HEK293 (cell line): ENCODE measurements at regions not wholly inside any gene's neighbourhood (a gene's known extent, or its start where the extent isn't known, plus 50 kb on each side); places are given as distances from the start of the nearest gene placed in this dataset.

Experiments used
- CTCF ChIA-PET: fragments of 350-600 bp; formaldehyde crosslinking; extraction: SDS; loops from one replicate; lab custom pipeline; 2021; ENCODE audit warnings: antibody characterized with exemption; lab: Yijun Ruan, JAX
- POLR2A ChIA-PET: fragments of 300-600 bp; formaldehyde crosslinking; extraction: SDS; loops from one replicate; lab custom pipeline; 2020; ENCODE audit warnings: antibody characterized with exemption, inconsistent platforms; lab: Yijun Ruan, JAX
- H3K27ac ChIP-seq: fragments of 200-500 bp; sonication (Bioruptor generic); 2 replicates; pipeline ENCODE4 v1.5.1; 2014; ENCODE audit warnings: low read depth, low read length, control low read depth, inconsistent platforms; ENCODE audit errors: extremely low read depth
- H3K36me3 ChIP-seq, 2 experiments: fragments of 200-500 bp in 1 of 2; sonication (Bioruptor generic) in 1 of 2; 1 replicate in 1 of 2; 2 replicates in 1 of 2; pipeline ENCODE4 v1.5.1; 2014 to 2017; ENCODE audit warnings: inconsistent platforms in 2 of 2, low read length in 2 of 2; ENCODE audit not compliant: control insufficient read depth in 2 of 2, insufficient read depth in 1 of 2
- H3K4me1 ChIP-seq: fragments of 200-500 bp; sonication (Bioruptor generic); 2 replicates; pipeline ENCODE4 v1.5.1; 2014; ENCODE audit warnings: mild to moderate bottlenecking, low read length, inconsistent platforms; ENCODE audit not compliant: control insufficient read depth, insufficient read depth
- H3K4me3 ChIP-seq: 2 replicates; pipeline ENCODE4 v1.5.1; 2011; ENCODE audit warnings: low read depth, mild to moderate bottlenecking, control low read depth, low read length, moderate library complexity
- H3K9me3 ChIP-seq: fragments of 200-500 bp; sonication (Bioruptor generic); 2 replicates; pipeline ENCODE4 v1.5.1; 2014; ENCODE audit warnings: low read depth, low read length, inconsistent platforms; ENCODE audit not compliant: control insufficient read depth, insufficient read depth
- GFI1B ChIP-seq: fragments of 450-650 bp; formaldehyde crosslinking; IDR thresholded peaks from 2 replicates; pipeline ENCODE4 v1.5.1; 2016; ENCODE audit warnings: missing biosample characterization, missing genetic modification characterization
- GLI4 ChIP-seq: fragments of 450-650 bp; formaldehyde crosslinking; IDR thresholded peaks from 2 replicates; pipeline ENCODE4 v1.5.1; 2016; ENCODE audit warnings: missing biosample characterization, missing genetic modification characterization
- MEIS1 ChIP-seq: sonication (generic); formaldehyde crosslinking; IDR thresholded peaks from 2 replicates; pipeline ENCODE4 v1.8.1; 2022; ENCODE audit warnings: missing genetic modification reagents, mild to moderate bottlenecking, borderline replicate concordance
- SETDB1 ChIP-seq: IDR thresholded peaks from one replicate; pipeline ENCODE4 v1.6.1; 2017; ENCODE audit warnings: mild to moderate bottlenecking, low read length, moderate library complexity, mixed read lengths; ENCODE audit not compliant: insufficient read length
- ZBTB20 ChIP-seq: fragments of 450-650 bp; formaldehyde crosslinking; IDR thresholded peaks from 2 replicates; pipeline ENCODE4 v1.5.1; 2016; ENCODE audit warnings: missing biosample characterization, missing genetic modification characterization
- ZFP3 ChIP-seq: fragments of 450-650 bp; formaldehyde crosslinking; IDR thresholded peaks from 2 replicates; pipeline ENCODE4 v1.5.1; 2016; ENCODE audit warnings: low read depth, missing biosample characterization, missing genetic modification characterization
- ZFP41 ChIP-seq: fragments of 450-650 bp; formaldehyde crosslinking; IDR thresholded peaks from 2 replicates; pipeline ENCODE4 v1.5.1; 2016; ENCODE audit warnings: missing biosample characterization, missing genetic modification characterization, borderline replicate concordance
- ZNF10 ChIP-seq: fragments of 450-650 bp; formaldehyde crosslinking; IDR thresholded peaks from 2 replicates; pipeline ENCODE4 v1.5.1; 2017; ENCODE audit warnings: missing biosample characterization, missing genetic modification characterization
- ZNF18 ChIP-seq: fragments of 450-650 bp; formaldehyde crosslinking; IDR thresholded peaks from 2 replicates; pipeline ENCODE4 v1.5.1; 2016; ENCODE audit warnings: missing biosample characterization, missing genetic modification characterization
- ZNF223 ChIP-seq: fragments of 450-650 bp; formaldehyde crosslinking; IDR thresholded peaks from 2 replicates; pipeline ENCODE4 v1.5.1; 2016; ENCODE audit warnings: missing biosample characterization, missing genetic modification characterization
- ZNF335 ChIP-seq: fragments of 450-650 bp; formaldehyde crosslinking; conservative IDR thresholded peaks from 2 replicates; pipeline ENCODE4 v1.5.1; 2016; ENCODE audit warnings: missing biosample characterization, missing genetic modification characterization
- ZNF404 ChIP-seq: fragments of 450-650 bp; formaldehyde crosslinking; IDR thresholded peaks from 2 replicates; pipeline ENCODE4 v1.5.1; 2017; ENCODE audit warnings: missing biosample characterization, missing genetic modification characterization
- ZNF449 ChIP-seq: fragments of 450-650 bp; formaldehyde crosslinking; IDR thresholded peaks from 2 replicates; pipeline ENCODE4 v1.5.1; 2017; ENCODE audit warnings: missing biosample characterization, mild to moderate bottlenecking, missing genetic modification characterization, moderate library complexity
- ZNF488 ChIP-seq: fragments of 450-650 bp; formaldehyde crosslinking; IDR thresholded peaks from 2 replicates; pipeline ENCODE4 v1.5.1; 2016; ENCODE audit warnings: missing biosample characterization, missing genetic modification characterization
- ZNF501 ChIP-seq: fragments of 450-650 bp; formaldehyde crosslinking; IDR thresholded peaks from 2 replicates; pipeline ENCODE4 v1.5.1; 2016; ENCODE audit warnings: missing biosample characterization, missing genetic modification characterization
- ZNF514 ChIP-seq: fragments of 450-650 bp; formaldehyde crosslinking; IDR thresholded peaks from 2 replicates; pipeline ENCODE4 v1.5.1; 2016; ENCODE audit warnings: missing biosample characterization, missing genetic modification characterization
- ZNF658 ChIP-seq: fragments of 450-650 bp; formaldehyde crosslinking; IDR thresholded peaks from 2 replicates; pipeline ENCODE4; 2016; ENCODE audit warnings: missing biosample characterization, missing genetic modification characterization
- ZNF704 ChIP-seq: fragments of 450-650 bp; formaldehyde crosslinking; IDR thresholded peaks from 2 replicates; pipeline ENCODE4 v1.5.1; 2016; ENCODE audit warnings: missing biosample characterization, missing genetic modification characterization
- ZNF707 ChIP-seq: fragments of 450-650 bp; formaldehyde crosslinking; IDR thresholded peaks from 2 replicates; pipeline ENCODE4 v1.5.1; 2016; ENCODE audit warnings: missing biosample characterization, missing genetic modification characterization
- ZNF76 ChIP-seq: fragments of 450-650 bp; formaldehyde crosslinking; IDR thresholded peaks from 2 replicates; pipeline ENCODE4; 2016; ENCODE audit warnings: low read depth, missing biosample characterization, missing genetic modification characterization, borderline replicate concordance
- ZNF791 ChIP-seq: fragments of 450-650 bp; formaldehyde crosslinking; IDR thresholded peaks from 2 replicates; pipeline ENCODE4 v1.5.1; 2016; ENCODE audit warnings: missing biosample characterization, missing genetic modification characterization

GRCh38 chr18:37653618-37654017 is 88.0 kb upstream of the CELF4 start:
- no peaks in the 10 kb centered on the region for H3K4me1 ChIP-seq
- TF ChIP-seq GFI1B (tag by site-specific recombination) (no peak), ZNF449 (tag by site-specific recombination) (no peak), ZNF791 (tag by site-specific recombination) (no peak), ZNF704 (tag by site-specific recombination) (no peak), MEIS1 (CRISPR knock-in tag) (no peak), ZNF514 (tag by site-specific recombination) (no peak), ZNF658 (no peak), ZNF76 (no peak), ZBTB20 (no peak), ZNF335 (no peak)
- TF ChIP-seq, all 188 proteins: peak for 0
- Histone ChIP-seq H3K9me3 (no peaks in the 10 kb centered on the region), H3K27ac (no peak overlapping the region), H3K4me3 (no peak overlapping the region), H3K36me3 (no peaks in the 10 kb centered on the region)
- ChIA-PET POLR2A (no interaction called here), CTCF (interaction anchor here (0.7 kb wide), 1 partner anchor 44 kb away, joined by 4 read pairs; no protein-coding TSS in a partner anchor)

GRCh38 chr18:37649930-37650329 is 84.3 kb upstream of the CELF4 start:
- CTCF ChIA-PET: no interaction called here
- Histone ChIP-seq H3K4me1 (no peaks in the 10 kb centered on the region), H3K9me3 (no peaks in the 10 kb centered on the region)
- TF ChIP-seq ZNF704 (tag by site-specific recombination) (no peak), ZFP3 (no peak), ZNF404 (tag by site-specific recombination) (no peak), ZNF707 (tag by site-specific recombination) (no peak), ZFP41 (no peak), ZNF18 (no peak), ZNF10 (tag by site-specific recombination) (no peak), ZNF223 (tag by site-specific recombination) (no peak), GLI4 (tag by site-specific recombination) (no peak), ZNF501 (no peak)
- TF ChIP-seq, all 188 proteins: peak for 0
- POLR2A ChIA-PET: no interaction called here
- H3K4me3 ChIP-seq: no peak overlapping the region
- H3K27ac ChIP-seq: no peak overlapping the region
- H3K36me3 ChIP-seq: no peaks in the 10 kb centered on the region

GRCh38 chr18:37649416-37649815 is 83.8 kb upstream of the CELF4 start:
- CTCF ChIA-PET: interaction anchor here (0.6 to 0.8 kb wide), 3 partner anchors 129 to 1445 kb away, joined by 3 read pairs; no protein-coding TSS in a partner anchor
- POLR2A ChIA-PET: no interaction called here
- Histone ChIP-seq H3K36me3 (no peaks in the 10 kb centered on the region), H3K4me3 (no peak overlapping the region), H3K9me3 (no peaks in the 10 kb centered on the region), H3K27ac (no peak overlapping the region), H3K4me1 (no peaks in the 10 kb centered on the region)
- no peak for TF ChIP-seq ZNF488 (tag by site-specific recombination)
- peak; percentile 86 for TF ChIP-seq SETDB1
